GM21723 (cell line): ENCODE measurements at regions not wholly inside any gene's neighbourhood (a gene's known extent, or its start where the extent isn't known, plus 50 kb on each side); places are given as distances from the start of the nearest gene placed in this dataset.

ENCODE experiments used
- ATAC-seq: cut with Tn5 transposase; IDR thresholded peaks from one replicate; pipeline ENCODE4 v1.9.1; 2021; ENCODE audit warnings: mild to moderate bottlenecking, moderate library complexity; ENCODE audit not compliant: unreplicated experiment

- ATAC-seq: no peak
These were observed 100.0 kb upstream of the ZNF469 start for GRCh38 chr16:88282564-88283395.

DNA sequence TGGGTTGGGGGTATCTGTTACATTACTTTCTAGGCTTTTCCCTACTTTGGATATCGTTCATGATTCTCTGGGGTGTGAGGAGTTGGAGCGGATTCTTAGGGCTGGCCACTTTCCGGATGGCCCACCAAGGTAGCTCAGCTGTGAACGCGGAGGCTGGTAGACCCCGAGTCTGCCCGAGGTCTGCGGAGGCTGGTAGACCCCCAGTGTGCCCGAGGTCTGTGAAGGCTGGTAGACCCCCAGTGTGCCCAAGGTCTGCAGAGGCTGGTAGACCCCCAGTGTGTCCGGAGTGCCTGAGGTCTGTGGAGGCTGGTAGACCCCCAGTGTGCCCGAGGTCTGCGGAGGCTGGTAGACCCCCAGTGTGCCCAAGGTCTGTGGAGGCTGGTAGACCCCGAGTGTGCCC lies 99.2 kb upstream of the ZNF469 start:
- no peak for ATAC-seq

DNA sequence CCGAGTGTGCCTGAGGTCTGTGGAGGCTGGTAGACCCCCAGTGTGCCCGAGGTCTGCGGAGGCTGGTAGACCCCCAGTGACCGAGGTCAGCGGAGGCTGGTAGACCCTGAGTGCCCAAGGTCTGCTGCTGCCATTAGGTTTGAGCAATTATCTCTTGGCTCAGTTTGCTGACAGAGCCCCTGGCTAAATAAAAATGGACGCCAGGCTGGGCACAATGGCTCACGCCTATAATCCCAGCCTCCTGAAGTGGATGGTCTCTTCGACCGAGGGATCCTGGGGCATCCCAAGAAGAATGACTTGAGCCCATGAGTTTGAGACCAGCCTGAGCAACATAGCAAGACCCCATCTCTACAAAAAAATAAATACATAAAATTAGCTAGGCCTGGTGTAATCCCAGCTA lies 98.7 kb upstream of the ZNF469 start:
- ATAC-seq: no peak

DNA sequence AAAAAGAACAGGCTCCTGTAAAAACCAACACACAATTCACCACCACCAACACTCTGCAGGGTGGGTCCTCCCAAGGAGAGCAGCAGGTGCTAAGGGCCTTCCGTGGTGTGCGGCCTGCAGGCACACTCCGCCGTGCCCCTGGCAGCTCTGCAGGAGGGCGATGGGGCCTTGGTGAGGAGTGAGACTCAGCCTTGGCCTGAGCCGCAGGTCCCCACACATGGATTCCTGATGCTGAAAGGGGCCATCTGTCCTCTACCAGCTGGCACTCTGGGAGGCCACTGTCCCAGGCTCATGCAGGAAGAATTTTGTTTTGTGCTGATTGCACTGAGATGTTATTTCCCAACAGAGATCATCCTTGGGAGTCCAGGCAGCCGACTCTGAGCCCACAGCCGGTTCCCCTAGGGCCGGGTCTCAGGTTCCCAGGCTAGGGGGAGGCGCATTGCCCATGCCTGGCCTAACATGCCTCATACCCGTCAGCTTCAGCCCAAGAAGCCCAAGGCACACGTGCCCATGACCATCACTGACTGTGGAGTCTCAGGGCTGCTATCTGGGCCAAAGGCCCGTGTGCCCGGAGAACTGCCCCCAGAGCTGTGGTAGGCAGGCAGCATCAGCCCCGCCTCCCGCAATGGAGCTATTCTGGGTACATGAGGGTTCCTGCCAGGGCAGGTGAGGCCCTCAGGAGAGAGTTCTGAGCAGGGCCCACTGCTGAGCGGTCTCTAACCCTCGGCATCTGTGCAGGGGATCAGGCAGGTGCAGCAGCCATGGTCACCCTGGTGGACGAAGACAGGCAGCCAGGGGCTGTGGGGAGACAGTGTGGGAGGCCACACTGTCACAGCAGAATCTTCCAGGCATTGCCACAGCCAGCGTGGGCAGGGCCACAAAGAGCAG lies 97.9 kb upstream of the ZNF469 start:
- no peak for ATAC-seq

- ATAC-seq: no peak
These were observed 97.3 kb upstream of the ZNF469 start for GRCh38 chr16:88285514-88285822.

DNA sequence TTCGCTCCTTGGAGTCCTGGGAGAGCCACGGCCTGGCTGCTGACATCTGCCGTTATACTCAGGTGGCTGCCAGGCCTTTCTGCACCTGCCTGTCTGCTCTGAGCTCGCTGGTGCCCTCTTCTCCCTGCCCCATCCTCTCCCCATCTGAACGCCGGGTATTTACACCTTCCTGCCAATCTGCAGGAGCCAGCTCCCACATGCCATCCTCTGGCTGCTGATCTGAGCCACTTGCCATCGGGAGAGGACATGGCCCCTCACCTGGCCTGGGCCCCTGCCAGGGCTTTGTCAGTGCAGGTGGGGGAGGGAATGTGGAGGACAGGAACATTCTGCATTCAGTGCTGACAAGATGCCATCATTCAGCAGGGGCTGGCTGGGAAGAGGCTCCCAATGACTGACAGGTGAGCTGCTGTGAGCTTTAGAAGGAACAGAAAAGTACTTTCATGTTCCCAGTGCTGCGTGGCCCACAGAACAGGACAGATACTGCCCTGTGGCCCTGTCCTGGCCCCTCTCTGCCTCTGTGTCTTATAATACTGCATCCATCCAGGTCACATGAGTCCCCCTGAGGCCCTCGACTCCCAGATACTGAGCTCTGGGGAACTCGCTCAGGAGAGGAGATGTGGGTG lies 96.3 kb upstream of the ZNF469 start:
- ATAC-seq: no peak

DNA sequence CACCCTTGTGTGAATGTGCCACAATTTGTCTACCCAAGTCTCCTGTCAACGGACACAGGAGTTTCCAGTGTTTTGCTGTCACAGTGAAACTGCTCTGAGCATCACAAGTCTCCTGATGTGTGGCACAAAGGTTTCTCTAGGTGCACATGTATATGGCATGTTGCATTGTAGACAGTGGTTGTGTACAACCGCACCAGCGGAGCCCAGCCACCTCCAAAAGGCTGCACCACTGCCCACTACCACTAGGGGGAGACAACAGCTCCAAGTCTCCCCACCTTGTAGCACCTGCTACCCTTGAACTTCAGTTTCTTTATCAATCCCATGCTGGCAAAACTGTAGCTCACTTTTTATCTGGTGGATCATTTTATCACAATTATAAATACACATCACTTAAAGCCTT lies 95.5 kb upstream of the ZNF469 start:
- ATAC-seq: no peak

GRCh38 chr16:88288303-88288702 lies 94.5 kb upstream of the ZNF469 start:
- no peak for ATAC-seq

- ATAC-seq: no peak
These were observed 93.8 kb upstream of the ZNF469 start for GRCh38 chr16:88289001-88289400.

DNA sequence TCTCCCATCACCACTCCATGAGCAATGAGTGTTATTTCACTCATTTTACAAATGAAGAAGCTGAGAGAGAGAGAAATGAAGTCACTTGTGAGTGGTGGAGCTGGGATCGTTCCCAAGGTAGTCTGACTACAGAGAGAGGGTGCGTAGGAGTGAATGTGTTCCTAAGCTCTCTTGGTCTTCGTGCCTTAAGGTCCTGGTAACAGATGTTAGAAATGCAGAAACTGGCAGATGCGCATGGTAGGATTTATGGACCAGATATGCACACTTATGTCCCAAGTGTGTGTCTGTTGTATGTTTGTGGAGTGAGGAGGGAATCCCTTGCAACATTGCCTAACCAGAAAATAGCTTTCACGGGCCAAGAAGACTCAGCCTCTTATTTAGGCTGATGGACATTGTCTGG lies 93.2 kb upstream of the ZNF469 start:
- ATAC-seq: no peak

- ATAC-seq: no peak
These were observed 92.8 kb upstream of the ZNF469 start for GRCh38 chr16:88289968-88290401.

DNA sequence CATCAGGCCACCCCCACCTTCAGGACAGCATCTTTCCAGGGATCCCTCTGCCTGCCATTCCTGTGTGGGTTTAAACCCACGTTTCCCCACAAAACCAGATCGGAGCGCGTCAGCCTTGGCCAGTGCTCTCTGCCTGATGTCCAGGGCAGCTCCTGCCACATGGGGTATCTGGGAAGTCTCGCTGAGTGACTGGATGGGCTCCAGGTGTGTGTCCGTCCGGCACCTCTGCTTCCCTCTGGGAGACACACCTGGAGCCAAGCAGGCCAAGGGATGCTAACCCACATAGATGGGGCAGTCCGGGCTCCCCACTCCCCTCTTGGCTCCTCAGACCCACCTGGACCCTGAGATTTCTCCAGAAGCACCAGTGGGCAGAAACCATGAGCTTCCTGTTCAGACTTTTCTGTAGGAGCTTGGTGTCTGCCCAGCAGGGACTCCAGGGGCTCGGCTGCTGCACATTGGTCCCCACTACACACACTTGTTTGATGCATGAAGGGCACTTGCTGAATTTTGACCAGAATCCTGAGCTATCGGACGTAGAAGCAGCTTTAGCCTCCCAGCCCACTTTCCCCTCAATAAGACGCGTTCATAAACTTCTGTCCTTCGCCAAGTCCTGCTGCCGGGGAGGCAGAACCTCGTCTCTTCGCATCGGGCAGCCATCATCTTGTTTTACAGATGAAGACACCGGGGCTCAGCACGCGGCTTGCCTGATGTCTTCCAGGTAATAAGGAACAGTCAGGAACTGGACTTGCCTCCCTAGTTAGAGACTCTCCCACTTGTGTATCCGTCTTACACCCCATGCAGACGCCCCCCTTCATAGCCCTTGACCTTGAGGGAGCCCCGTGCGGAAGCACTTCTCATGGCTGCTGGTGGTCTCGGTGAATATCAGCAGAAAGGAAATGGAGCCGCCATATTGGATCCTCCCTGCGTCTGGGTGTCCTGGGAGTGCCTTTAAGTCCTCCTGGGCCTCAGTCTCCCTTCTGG lies 91.6 kb upstream of the ZNF469 start:
- ATAC-seq: no peak

DNA sequence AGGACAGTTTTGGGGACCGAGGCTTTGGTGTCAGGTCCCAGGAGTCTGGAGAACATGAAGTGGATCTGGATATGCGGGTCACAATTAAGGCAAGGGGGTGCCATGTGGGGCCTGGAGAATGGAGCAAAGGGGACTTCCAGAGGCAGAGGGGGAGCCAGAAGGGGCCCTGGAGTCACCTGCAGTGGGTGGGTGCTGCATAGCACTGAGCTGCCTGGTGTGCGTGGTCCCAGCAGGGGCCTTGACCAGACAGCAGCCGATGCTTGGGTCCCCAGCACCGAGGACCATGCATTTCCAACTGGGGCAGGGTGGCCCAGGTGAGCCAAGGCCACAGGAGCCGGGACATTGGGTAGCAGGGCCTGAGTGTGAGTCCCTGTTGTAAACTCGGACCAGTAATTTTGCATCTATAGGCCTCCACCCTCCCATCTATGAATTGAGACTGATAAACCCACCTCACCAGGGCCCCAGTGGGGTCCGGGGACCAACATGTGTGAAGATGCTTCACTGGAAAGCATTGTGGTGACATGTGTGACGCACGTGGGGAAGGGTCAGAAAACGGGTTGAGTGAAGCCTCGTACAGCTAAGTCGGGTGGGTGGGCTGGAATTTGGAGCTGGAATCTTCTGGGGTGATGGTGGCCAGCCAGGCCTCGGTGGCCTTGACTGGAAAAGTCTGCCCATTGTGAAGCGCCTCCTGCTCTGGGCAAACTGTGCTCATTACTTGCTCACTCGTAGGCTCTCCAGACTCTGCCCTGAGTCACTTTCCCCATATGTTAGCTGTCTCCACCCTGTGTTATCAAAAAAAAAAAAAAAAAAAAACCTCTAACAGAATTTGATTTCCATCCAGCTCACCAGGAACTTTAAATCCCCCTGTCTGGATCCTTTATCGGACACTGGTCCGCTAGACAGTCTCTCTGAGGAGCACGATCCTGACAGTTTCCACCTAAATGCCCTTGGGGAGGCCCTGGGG lies 90.5 kb upstream of the ZNF469 start:
- ATAC-seq: no peak

GRCh38 chr16:88293097-88293496 lies 89.7 kb upstream of the ZNF469 start:
- no peak for ATAC-seq

GRCh38 chr16:88295671-88296436 lies 86.9 kb upstream of the ZNF469 start:
- ATAC-seq: no peak

DNA sequence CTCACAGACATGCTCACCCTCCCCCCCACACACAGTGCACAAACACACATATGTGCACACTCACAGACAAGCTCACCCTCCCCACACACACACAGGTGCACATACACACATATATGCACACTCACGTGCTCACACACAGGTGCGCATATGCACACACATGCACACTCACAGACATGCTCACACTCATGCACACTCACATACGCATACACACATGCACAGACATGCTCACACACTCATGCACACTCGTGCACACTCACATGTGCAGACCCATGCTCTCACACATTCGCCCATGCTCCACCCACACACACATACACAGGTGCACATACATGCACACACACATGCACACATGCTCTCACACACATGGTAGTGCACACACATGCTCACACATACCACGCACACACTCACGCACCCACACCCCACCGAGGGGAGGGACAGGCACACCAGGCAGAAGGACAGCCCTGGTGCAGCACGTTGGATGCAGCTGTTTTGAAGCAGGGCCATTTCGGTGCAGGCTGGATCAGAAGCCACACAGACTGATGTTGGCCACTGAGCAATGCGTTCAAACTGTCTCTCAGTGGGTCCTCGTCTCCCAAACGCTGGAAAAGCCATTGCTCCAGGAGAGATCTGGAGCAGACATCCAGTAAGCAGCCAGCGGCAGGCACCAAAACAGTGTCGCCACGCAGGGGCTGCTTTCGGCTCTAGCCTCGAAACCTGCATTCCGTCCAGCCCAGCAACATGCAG lies 86.2 kb upstream of the ZNF469 start:
- no peak for ATAC-seq

- no peak for ATAC-seq
These were observed 85.5 kb upstream of the ZNF469 start for GRCh38 chr16:88297178-88297720.
